HL-60 (cell line): ENCODE measurements at regions not wholly inside any gene's neighbourhood (a gene's known extent, or its start where the extent isn't known, plus 50 kb on each side); places are given as distances from the start of the nearest gene placed in this dataset.
A peak's percentile ranks its signal among the peaks of the same experiment; 100 is the strongest.

Experiments
- DNase-seq, 2 experiments: peaks; one replicate each; pipeline ENCODE4 v3.0.0-alpha.2; 2010 to 2020; ENCODE audit warnings: low read depth in 1 of 2, low spot score in 1 of 2
- H3K27ac ChIP-seq: fragments of 250-450 bp; sonication (Bioruptor Pico); replicated peaks from 2 replicates; pipeline ENCODE4 v1.5.1; 2020; ENCODE audit warnings: mild to moderate bottlenecking, moderate library complexity
- H3K27me3 ChIP-seq: fragments of 250-450 bp; sonication (Bioruptor Pico); 2 replicates; pipeline ENCODE4 v1.5.1; 2021; ENCODE audit warnings: mild to moderate bottlenecking, moderate library complexity; ENCODE audit not compliant: insufficient read depth, poor library complexity, severe bottlenecking
- H3K4me3 ChIP-seq: replicated peaks from 2 replicates; pipeline ENCODE4 v1.5.1; 2011; ENCODE audit warnings: mild to moderate bottlenecking, control low read depth, low read length; ENCODE audit not compliant: insufficient read depth
- CTCF ChIP-seq: IDR thresholded peaks from one replicate; pipeline ENCODE4 v1.5.1; 2011; ENCODE audit warnings: low read length, control low read depth, inconsistent platforms; ENCODE audit not compliant: insufficient read depth
- GABPA ChIP-seq: IDR thresholded peaks from 2 replicates; pipeline ENCODE4 v1.6.1; 2012; ENCODE audit warnings: low read depth
- POLR2AphosphoS5 ChIP-seq: IDR thresholded peaks from 2 replicates; pipeline ENCODE4 v1.6.1; 2012; ENCODE audit warnings: low read depth
- REST ChIP-seq: IDR thresholded peaks from 2 replicates; pipeline ENCODE4 v1.6.1; 2012; ENCODE audit warnings: low read depth; ENCODE audit not compliant: insufficient replicate concordance
- SPI1 ChIP-seq: IDR thresholded peaks from 2 replicates; pipeline ENCODE4 v1.6.1; 2012; ENCODE audit warnings: low read depth, mild to moderate bottlenecking, borderline replicate concordance

DNA sequence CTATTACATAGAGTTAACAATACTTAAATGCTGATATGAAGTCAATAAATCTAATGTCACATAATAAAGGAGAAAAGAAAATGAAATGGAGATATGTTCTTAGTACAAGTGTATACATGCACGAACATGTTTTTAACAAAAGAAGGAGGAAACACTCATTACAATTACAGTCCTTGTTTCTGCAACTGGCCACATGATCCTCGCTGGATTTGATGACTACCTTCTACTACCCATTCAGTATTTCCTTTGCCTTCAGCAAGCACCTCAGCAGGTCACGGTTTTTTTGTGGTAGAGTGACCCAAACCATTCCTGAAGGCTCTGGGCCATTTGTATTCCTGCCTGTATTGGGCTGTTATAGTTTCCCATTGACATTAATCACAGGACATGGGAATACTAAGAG lies 172.8 kb upstream of the CXADR start:
- Histone ChIP-seq H3K27ac (no peak overlapping the region), H3K27me3 (no peaks in the 10 kb centered on the region), H3K4me3 (no peak overlapping the region)
- DNase-seq, result no peak
- TF ChIP-seq CTCF, result no peak
- TF ChIP-seq POLR2AphosphoS5, result no peak
- TF ChIP-seq SPI1, result no peak
- no peak for TF ChIP-seq GABPA
- TF ChIP-seq REST, result no peak

DNA sequence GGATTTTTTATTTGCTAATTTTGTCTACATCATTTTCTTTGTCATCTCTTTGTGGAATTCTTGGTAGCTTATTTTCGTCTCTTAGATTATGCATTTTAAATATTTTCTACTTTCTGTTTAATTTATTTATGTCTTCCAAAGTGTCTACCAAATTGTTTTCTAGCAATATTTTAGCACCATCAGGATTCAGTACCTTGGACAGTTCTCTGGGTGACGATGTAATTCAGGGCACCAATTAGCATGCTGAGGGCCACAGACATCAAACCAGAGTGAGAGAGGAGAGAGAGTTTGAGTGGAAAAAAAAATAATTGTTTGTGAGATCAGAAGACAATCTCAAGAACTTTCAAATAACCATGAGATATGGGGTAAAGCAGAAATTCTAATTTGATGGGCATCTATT lies 169.8 kb upstream of the CXADR start:
- no peak for TF ChIP-seq GABPA
- no peak for TF ChIP-seq CTCF
- TF ChIP-seq REST, result peak; percentile 96
- no peak for TF ChIP-seq POLR2AphosphoS5
- TF ChIP-seq SPI1, result no peak
- Histone ChIP-seq H3K27ac (no peak overlapping the region), H3K27me3 (no peaks in the 10 kb centered on the region), H3K4me3 (no peak overlapping the region)
- no peak for DNase-seq

GRCh38 chr21:17348357-17348756 lies 164.5 kb upstream of the CXADR start:
- no peak for TF ChIP-seq REST
- TF ChIP-seq POLR2AphosphoS5, result no peak
- TF ChIP-seq SPI1, result no peak
- TF ChIP-seq CTCF, result no peak
- no peak for TF ChIP-seq GABPA
- no peaks in the 10 kb centered on the region for H3K27me3 ChIP-seq
- no peak overlapping the region for H3K27ac ChIP-seq
- H3K4me3 ChIP-seq, result no peak overlapping the region
- no peak for DNase-seq
